Activated effector memory CD4-positive, alpha-beta T cell treated with anti-CD3 and anti-CD28 coated beads, Interleukin-2, amount 50 U/mL, for 16 hours (primary cell): ENCODE measurements at regions not wholly inside any gene's neighbourhood (a gene's known extent, or its start where the extent isn't known, plus 50 kb on each side); places are given as distances from the start of the nearest gene placed in this dataset.
"Not testable (repeated sequence)": the region's sequence is repeated elsewhere in the genome, so short reads cannot be mapped to it uniquely, and the experiment has no call there.

Experiments used
- DNase-seq: peaks from one replicate; pipeline ENCODE4 v3.0.0-alpha.2; 2020

- DNase-seq: no peak
Observed at GRCh38 chr16:17983114-17983513, 353.4 kb downstream of the NPIPA8 start.

GRCh38 chr16:17977260-17977659 lies 359.3 kb downstream of the NPIPA8 start:
- no peak for DNase-seq

GRCh38 chr16:17972460-17972943 lies 364.0 kb downstream of the NPIPA8 start:
- DNase-seq: no peak

- no peak for DNase-seq
Observed at GRCh38 chr16:17970816-17971331, 365.7 kb downstream of the NPIPA8 start.

GRCh38 chr16:17970157-17970765 lies 366.3 kb downstream of the NPIPA8 start:
- DNase-seq: no peak

GRCh38 chr16:17965133-17965900 lies 371.2 kb downstream of the NPIPA8 start:
- no peak for DNase-seq

GRCh38 chr16:17964196-17964595 lies 372.3 kb downstream of the NPIPA8 start:
- no peak for DNase-seq

GRCh38 chr16:17963185-17963836 lies 373.2 kb downstream of the NPIPA8 start:
- no peak for DNase-seq

GRCh38 chr16:17962726-17963125 lies 373.8 kb downstream of the NPIPA8 start:
- no peak for DNase-seq

- DNase-seq: not testable (repeated sequence)
Observed at GRCh38 chr16:17961822-17962221, 374.7 kb downstream of the NPIPA8 start.

GRCh38 chr16:17951378-17951777 lies 385.2 kb downstream of the NPIPA8 start:
- no peak for DNase-seq

- DNase-seq: no peak
Observed at GRCh38 chr16:17949982-17950250, 386.6 kb downstream of the NPIPA8 start.

- DNase-seq: no peak
Observed at GRCh38 chr16:17949141-17949981, 387.2 kb downstream of the NPIPA8 start.

GRCh38 chr16:17947637-17948036 lies 388.9 kb downstream of the NPIPA8 start:
- no peak for DNase-seq

- DNase-seq: no peak
Observed at GRCh38 chr16:17947165-17947564, 389.4 kb downstream of the NPIPA8 start.

GRCh38 chr16:17945080-17945601 lies 391.4 kb downstream of the NPIPA8 start:
- DNase-seq: no peak

- DNase-seq: no peak
Observed at GRCh38 chr16:17944345-17944744, 392.2 kb downstream of the NPIPA8 start.

GRCh38 chr16:17942067-17942466 lies 394.5 kb downstream of the NPIPA8 start:
- DNase-seq: no peak

- DNase-seq: no peak
Observed at GRCh38 chr16:17940584-17941364, 395.8 kb downstream of the NPIPA8 start.

GRCh38 chr16:17939723-17940122 lies 396.8 kb downstream of the NPIPA8 start:
- DNase-seq: no peak

GRCh38 chr16:17939122-17939536 lies 397.4 kb downstream of the NPIPA8 start:
- no peak for DNase-seq

- DNase-seq: no peak
Observed at GRCh38 chr16:17938546-17938945, 398.0 kb downstream of the NPIPA8 start.
